Activated CD8-positive, alpha-beta T cell treated with anti-CD3 and anti-CD28 coated beads for 36 hours (primary cell): ENCODE measurements at regions not wholly inside any gene's neighbourhood (a gene's known extent, or its start where the extent isn't known, plus 50 kb on each side); places are given as distances from the start of the nearest gene placed in this dataset.
A peak's percentile ranks its signal among the peaks of the same experiment; 100 is the strongest.

Experiments
- ATAC-seq: fragments of 200-7000 bp; cut with Tn5 transposase; one replicate; pipeline ENCODE4 v1.10.0; 2021; ENCODE audit warnings: mild to moderate bottlenecking, moderate library complexity
- CTCF ChIA-PET: fragments of 350-600 bp; sonication (Branson Sonifier 250); formaldehyde crosslinking; loops from one replicate; lab custom pipeline; 2021; ENCODE audit warnings: antibody characterized with exemption; lab: Charles Lee
- POLR2A ChIA-PET: fragments of 350-600 bp; sonication (Branson Sonifier 250); formaldehyde crosslinking; loops from one replicate; lab custom pipeline; 2021; ENCODE audit warnings: antibody characterized with exemption; lab: Charles Lee
- DNase-seq: peaks from one replicate; pipeline ENCODE4 v3.0.0-alpha.2; 2020
- H3K27ac Mint-ChIP-seq: one replicate; pipeline ENCODE4 v1.8.0; 2021; ENCODE audit warnings: mild to moderate bottlenecking, mixed read lengths
- H3K27me3 Mint-ChIP-seq: one replicate; pipeline ENCODE4 v1.8.0; 2021; ENCODE audit warnings: mixed read lengths
- H3K36me3 Mint-ChIP-seq: one replicate; pipeline ENCODE4 v1.8.0; 2021; ENCODE audit warnings: low read depth, mixed read lengths
- H3K4me1 Mint-ChIP-seq: one replicate; pipeline ENCODE4 v1.8.0; 2021; ENCODE audit warnings: low read depth, mixed read lengths
- H3K4me3 Mint-ChIP-seq: one replicate; pipeline ENCODE4 v1.8.0; 2021; ENCODE audit warnings: mild to moderate bottlenecking, moderate library complexity, mixed read lengths
- H3K9me3 Mint-ChIP-seq: one replicate; pipeline ENCODE4 v1.8.0; 2021; ENCODE audit warnings: mixed read lengths
- CTCF ChIP-seq: fragments of 200-600 bp; IDR thresholded peaks from one replicate; pipeline ENCODE4 v1.8.0; 2022; ENCODE audit warnings: antibody characterized with exemption, mild to moderate bottlenecking
- intact Hi-C: fragments of 100-400 bp; cut with micrococcal nuclease; formaldehyde crosslinking; loops from one replicate; pipeline ENCODE4 v1.10.0; 2022

- no peak for TF ChIP-seq CTCF
- no peak for DNase-seq
- intact Hi-C loops, result loop anchor here (10.0 kb wide), 1 partner anchor 215 kb away; the partner anchor contains the start of gene LHX1
- POLR2A ChIA-PET, result no interaction called here
- no peaks in the 10 kb centered on the region for H3K27me3 Mint-ChIP-seq
- no peak for ATAC-seq
- peaks cover 33% of the 10 kb centered on the region for H3K4me1 Mint-ChIP-seq
- CTCF ChIA-PET, result interaction anchor here (1.9 to 2.7 kb wide), 2 partner anchors 14 to 35 kb away, joined by 7 to 8 read pairs; no protein-coding TSS in a partner anchor
- no peaks in the 10 kb centered on the region for H3K36me3 Mint-ChIP-seq
- H3K4me3 Mint-ChIP-seq, result no peak overlapping the region
- H3K9me3 Mint-ChIP-seq, result no peaks in the 10 kb centered on the region
- no peak overlapping the region for H3K27ac Mint-ChIP-seq
Observed at GRCh38 chr17:36720131-36720530, 118.7 kb downstream of the MRM1 start.

DNA sequence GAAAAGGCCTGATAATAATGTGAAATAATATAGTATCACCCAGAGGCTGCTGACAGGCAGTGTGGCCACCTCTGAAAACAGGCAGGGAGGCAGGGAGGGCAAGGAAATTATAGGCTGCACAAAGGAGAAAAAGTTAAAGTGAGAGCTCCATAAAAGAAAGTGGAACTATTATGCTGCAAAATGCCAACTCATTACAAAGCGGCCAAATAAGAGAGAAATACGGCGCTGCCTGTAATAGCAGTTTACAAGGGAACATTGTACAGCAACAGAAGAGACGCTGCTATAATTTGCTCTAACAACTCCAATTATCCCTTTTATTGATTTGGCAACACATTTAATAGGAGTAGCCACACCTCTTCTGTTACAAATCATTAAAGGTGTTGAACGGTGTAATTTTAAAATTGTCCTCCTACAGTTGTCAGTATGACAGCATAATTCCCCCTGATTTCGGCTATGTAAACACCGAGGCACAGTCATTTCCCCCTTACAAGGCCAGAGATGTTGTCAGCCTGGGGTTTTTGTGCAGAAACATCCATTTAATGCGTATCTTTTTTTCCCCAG is 120.3 kb downstream of the MRM1 start:
- no peaks in the 10 kb centered on the region for H3K9me3 Mint-ChIP-seq
- DNase-seq (peak; percentile 21), ATAC-seq (peak; percentile 66)
- H3K4me1 Mint-ChIP-seq, result peaks cover 46% of the 10 kb centered on the region
- H3K4me3 Mint-ChIP-seq, result peak overlapping the region; percentile 73
- TF ChIP-seq CTCF, result no peak
- ChIA-PET CTCF (interaction anchor here (1.9 to 2.7 kb wide), 3 partner anchors 15 to 34 kb away, joined by 7 to 9 read pairs (median 8); no protein-coding TSS in a partner anchor), POLR2A (interaction anchor here (1.0 to 1.5 kb wide), 4 partner anchors 9 to 216 kb away, joined by 3 to 5 read pairs (median 3); no protein-coding TSS in a partner anchor)
- intact Hi-C loops, result loop anchor here (10.0 kb wide), 1 partner anchor 213 kb away; the partner anchor contains the start of gene LHX1
- H3K36me3 Mint-ChIP-seq, result peaks cover 1% of the 10 kb centered on the region
- H3K27me3 Mint-ChIP-seq, result no peaks in the 10 kb centered on the region
- H3K27ac Mint-ChIP-seq, result peak overlapping the region; percentile 99

DNA sequence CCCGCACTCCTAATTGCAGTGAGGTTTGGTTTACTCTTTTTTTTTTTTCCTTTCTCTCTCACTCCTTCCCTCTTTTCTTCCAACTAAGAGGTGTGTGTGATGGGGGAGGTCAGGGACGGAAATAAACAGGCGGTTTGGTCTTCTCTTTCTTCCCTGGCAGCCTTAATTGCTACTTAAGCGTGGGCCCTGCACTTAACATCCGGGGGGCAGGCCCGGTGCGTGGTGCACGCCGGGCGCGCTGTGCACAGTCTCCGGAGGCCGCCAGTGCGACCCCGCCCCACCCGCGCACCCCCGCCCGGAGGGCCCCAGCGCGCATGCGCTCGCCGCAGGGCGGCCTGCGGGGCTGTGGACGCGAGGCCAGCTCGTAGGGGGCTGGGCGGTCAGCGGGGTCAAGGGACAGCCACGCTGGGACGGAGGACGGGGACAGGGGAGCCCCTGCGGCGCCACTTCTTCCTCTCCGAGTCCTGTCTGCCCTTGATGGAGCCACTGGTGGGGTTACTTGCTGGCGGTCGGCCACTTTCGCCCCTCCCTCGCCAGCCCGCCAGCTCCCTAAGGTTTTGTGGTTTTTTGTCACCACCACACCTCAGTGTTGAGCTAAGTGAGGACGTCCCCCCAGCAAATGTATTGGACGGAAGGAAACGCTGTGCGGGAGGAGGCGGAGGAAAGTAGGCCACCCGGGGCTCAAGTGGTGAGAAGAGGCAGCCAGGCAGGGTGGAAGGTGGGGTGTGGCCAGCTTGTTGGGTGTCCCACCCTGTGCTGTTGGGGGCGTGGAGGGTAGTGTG is 120.9 kb downstream of the MRM1 start:
- no peak for TF ChIP-seq CTCF
- H3K9me3 Mint-ChIP-seq, result no peaks in the 10 kb centered on the region
- no peaks in the 10 kb centered on the region for H3K27me3 Mint-ChIP-seq
- peak overlapping the region; percentile 80 for H3K4me3 Mint-ChIP-seq
- intact Hi-C loops, result loop anchor here (10.0 kb wide), 1 partner anchor 212 kb away; the partner anchor contains the start of gene LHX1
- ChIA-PET POLR2A (interaction anchor here (0.7 to 1.5 kb wide), 6 partner anchors 10 to 121 kb away, joined by 3 to 6 read pairs (median 4); partner anchors contain the start of gene MRM1), CTCF (interaction anchor here (1.0 to 2.7 kb wide), 4 partner anchors 16 to 222 kb away, joined by 3 to 9 read pairs (median 6); no protein-coding TSS in a partner anchor)
- H3K36me3 Mint-ChIP-seq, result peaks cover 3% of the 10 kb centered on the region
- ATAC-seq, result peak; percentile 94
- H3K27ac Mint-ChIP-seq, result peak overlapping the region; percentile 99
- peaks cover 51% of the 10 kb centered on the region for H3K4me1 Mint-ChIP-seq
- peak; percentile 90 for DNase-seq

GRCh38 chr17:36722903-36723263 is 121.5 kb downstream of the MRM1 start:
- Mint-ChIP-seq H3K36me3 (peaks cover 3% of the 10 kb centered on the region), H3K27ac (peak overlapping the region; percentile 95), H3K4me3 (peak overlapping the region; percentile 80), H3K27me3 (no peaks in the 10 kb centered on the region), H3K9me3 (no peaks in the 10 kb centered on the region), H3K4me1 (peaks cover 57% of the 10 kb centered on the region)
- intact Hi-C loops, result loop anchor here (10.0 kb wide), 1 partner anchor 212 kb away; the partner anchor contains the start of gene LHX1
- no peak for TF ChIP-seq CTCF
- ATAC-seq (no peak), DNase-seq (no peak)
- ChIA-PET CTCF (interaction anchor here (1.0 to 2.7 kb wide), 3 partner anchors 17 to 222 kb away, joined by 3 to 9 read pairs (median 3); no protein-coding TSS in a partner anchor), POLR2A (interaction anchor here (0.7 to 1.2 kb wide), 4 partner anchors 10 to 122 kb away, joined by 3 to 6 read pairs (median 4); partner anchors contain the start of gene MRM1)
